Neutrophil (primary cell): ENCODE measurements at regions not wholly inside any gene's neighbourhood (a gene's known extent, or its start where the extent isn't known, plus 50 kb on each side); places are given as distances from the start of the nearest gene placed in this dataset.

Experiments
- H3K27ac ChIP-seq: fragments of 200-600 bp; sonication (generic); 2 replicates; pipeline ENCODE4 v1.5.1; 2016; ENCODE audit warnings: mild to moderate bottlenecking, moderate library complexity
- H3K27me3 ChIP-seq: fragments of 200-600 bp; sonication (generic); 2 replicates; pipeline ENCODE4 v1.6.0; 2016; ENCODE audit warnings: mild to moderate bottlenecking
- H3K36me3 ChIP-seq: fragments of 200-600 bp; sonication (generic); 2 replicates; pipeline ENCODE4 v1.5.1; 2017
- H3K4me1 ChIP-seq, 2 experiments: fragments of 200-600 bp in 1 of 2; sonication (generic) in 1 of 2; 1 replicate in 1 of 2; 2 replicates in 1 of 2; pipeline versions ENCODE4 v1.5.1 to v1.6.1; 2013 to 2016; ENCODE audit warnings: low read depth in 1 of 2, low read length in 1 of 2, mild to moderate bottlenecking in 1 of 2, moderate library complexity in 1 of 2; ENCODE audit not compliant: control insufficient read depth in 1 of 2, insufficient read depth in 1 of 2
- H3K4me3 ChIP-seq, 2 experiments: fragments of 200-600 bp in 1 of 2; sonication (generic) in 1 of 2; 1 replicate in 1 of 2; 2 replicates in 1 of 2; pipeline ENCODE4 v1.5.1; 2013 to 2016; ENCODE audit warnings: low read depth in 1 of 2, low read length in 1 of 2, mild to moderate bottlenecking in 1 of 2, moderate library complexity in 1 of 2
- H3K9me3 ChIP-seq: fragments of 200-600 bp; sonication (generic); 2 replicates; pipeline ENCODE4 v1.5.1; 2016
- CTCF ChIP-seq: fragments of 200-600 bp; sonication (generic); IDR thresholded peaks from 2 replicates; pipeline ENCODE4 v1.5.1; 2016; ENCODE audit warnings: antibody characterized with exemption

- no peaks in the 10 kb centered on the region for H3K4me1 ChIP-seq
- H3K9me3 ChIP-seq, result no peaks in the 10 kb centered on the region
- no peak for TF ChIP-seq CTCF
Measured at GRCh38 chr1:25061261-25061995, 131.4 kb upstream of the RUNX3 start.

GRCh38 chr1:25057188-25057587, 127.1 kb upstream of the RUNX3 start:
- H3K9me3 ChIP-seq, result no peaks in the 10 kb centered on the region
- no peak for TF ChIP-seq CTCF
- H3K27ac ChIP-seq, result no peak overlapping the region
- H3K36me3 ChIP-seq, result no peaks in the 10 kb centered on the region
- no peaks in the 10 kb centered on the region for H3K27me3 ChIP-seq
- no peak overlapping the region for H3K4me3 ChIP-seq
- no peaks in the 10 kb centered on the region for H3K4me1 ChIP-seq

More at GRCh38 chr1:25061261-25061995, 131.4 kb upstream of the RUNX3 start:
- Histone ChIP-seq H3K4me3 (no peak overlapping the region), H3K36me3 (no peaks in the 10 kb centered on the region), H3K27ac (no peak overlapping the region), H3K27me3 (no peaks in the 10 kb centered on the region)

- Histone ChIP-seq H3K27me3 (no peaks in the 10 kb centered on the region), H3K27ac (no peak overlapping the region), H3K4me1 (no peaks in the 10 kb centered on the region), H3K9me3 (no peaks in the 10 kb centered on the region), H3K4me3 (no peak overlapping the region), H3K36me3 (no peaks in the 10 kb centered on the region)
- TF ChIP-seq CTCF, result no peak
Measured at GRCh38 chr1:25056536-25056935, 126.5 kb upstream of the RUNX3 start.

- no peaks in the 10 kb centered on the region for H3K27me3 ChIP-seq
- H3K36me3 ChIP-seq, result no peaks in the 10 kb centered on the region
- H3K4me1 ChIP-seq, result no peaks in the 10 kb centered on the region
- H3K4me3 ChIP-seq, result no peak overlapping the region
- no peaks in the 10 kb centered on the region for H3K9me3 ChIP-seq
- H3K27ac ChIP-seq, result no peak overlapping the region
- TF ChIP-seq CTCF, result no peak
Measured at GRCh38 chr1:25055961-25056360, 125.9 kb upstream of the RUNX3 start.

- no peak for TF ChIP-seq CTCF
- H3K4me1 ChIP-seq, result no peaks in the 10 kb centered on the region
- H3K27me3 ChIP-seq, result no peaks in the 10 kb centered on the region
- no peaks in the 10 kb centered on the region for H3K36me3 ChIP-seq
- H3K27ac ChIP-seq, result no peak overlapping the region
- H3K9me3 ChIP-seq, result no peaks in the 10 kb centered on the region
- no peak overlapping the region for H3K4me3 ChIP-seq
Measured at GRCh38 chr1:25055324-25055780, 125.3 kb upstream of the RUNX3 start.
